PC-3 (cell line): ENCODE measurements at regions not wholly inside any gene's neighbourhood (a gene's known extent, or its start where the extent isn't known, plus 50 kb on each side); places are given as distances from the start of the nearest gene placed in this dataset.
A peak's percentile ranks its signal among the peaks of the same experiment; 100 is the strongest.

Source experiments
- ATAC-seq: fragments of 200-7000 bp; cut with Tn5 transposase; 2 replicates; pipeline ENCODE4 v1.9.1; 2020; ENCODE audit warnings: mild to moderate bottlenecking, moderate library complexity
- BruUV-seq: library from RNA; stranded (reverse); fragments of 400-500 nt; replicated peaks from 2 replicates; lab custom pipeline; 2021; lab: Mats Ljungman, UMichigan
- CTCF ChIA-PET: fragments of 300-600 bp; sonication (Branson Sonifier 250); formaldehyde crosslinking; loops from one replicate; lab custom pipeline; 2022; ENCODE audit warnings: antibody characterized with exemption; lab: Charles Lee
- POLR2A ChIA-PET: fragments of 300-600 bp; sonication (Branson Sonifier 250); formaldehyde crosslinking; loops from one replicate; lab custom pipeline; 2022; ENCODE audit warnings: antibody characterized with exemption; ENCODE audit not compliant: unreplicated experiment; lab: Charles Lee
- DNase-seq: peaks from one replicate; pipeline ENCODE4 v3.0.0-alpha.2; 2015
- H2AFZ ChIP-seq: fragments of 300-600 bp; sonication (generic); 2 replicates; pipeline ENCODE4 v1.6.0; 2016; ENCODE audit warnings: antibody characterized with exemption, low read length
- H3F3A ChIP-seq: fragments of 300-600 bp; sonication (generic); one replicate; pipeline ENCODE4 v1.6.0; 2017; ENCODE audit warnings: antibody characterized with exemption, low read length, control low read depth, mild to moderate bottlenecking; ENCODE audit not compliant: unreplicated experiment
- H3K27ac ChIP-seq: fragments of 300-600 bp; sonication (generic); 2 replicates; pipeline ENCODE4 v1.5.1; 2016; ENCODE audit warnings: mild to moderate bottlenecking, low read length
- H3K27me3 ChIP-seq: fragments of 300-600 bp; sonication (generic); 2 replicates; pipeline ENCODE4 v1.6.1; 2016; ENCODE audit warnings: low read length, mixed read lengths
- H3K36me3 ChIP-seq: fragments of 300-600 bp; sonication (generic); 2 replicates; pipeline ENCODE4 v1.6.1; 2016; ENCODE audit warnings: low read depth, mixed run types, low read length, mixed read lengths
- H3K4me1 ChIP-seq: fragments of 300-600 bp; sonication (generic); 2 replicates; pipeline ENCODE4 v1.5.1; 2016; ENCODE audit warnings: low read length; ENCODE audit not compliant: insufficient read depth
- H3K4me2 ChIP-seq: fragments of 300-600 bp; sonication (generic); 2 replicates; pipeline ENCODE4 v1.6.0; 2016; ENCODE audit warnings: low read length
- H3K4me3 ChIP-seq: fragments of 300-600 bp; sonication (generic); 2 replicates; pipeline ENCODE4 v1.5.1; 2016; ENCODE audit warnings: mild to moderate bottlenecking, low read length, mixed read lengths
- H3K79me2 ChIP-seq: fragments of 300-600 bp; sonication (generic); 2 replicates; pipeline ENCODE4 v1.6.1; 2017; ENCODE audit warnings: low read length, mixed read lengths
- H3K9ac ChIP-seq: fragments of 300-600 bp; sonication (generic); 2 replicates; pipeline ENCODE4 v1.6.0; 2016; ENCODE audit warnings: mild to moderate bottlenecking, low read length
- H3K9me2 ChIP-seq: fragments of 300-600 bp; sonication (generic); replicated peaks from 2 replicates; pipeline ENCODE4 v1.6.1; 2016; ENCODE audit warnings: mixed run types, low read length, mixed read lengths
- H3K9me3 ChIP-seq: fragments of 300-600 bp; sonication (generic); 2 replicates; pipeline ENCODE4 v1.6.1; 2016; ENCODE audit warnings: low read length, mixed read lengths
- H4K20me1 ChIP-seq: fragments of 300-600 bp; sonication (generic); 2 replicates; pipeline ENCODE4 v1.6.1; 2016; ENCODE audit warnings: low read length, mixed read lengths
- CTCF ChIP-seq: fragments of 300-600 bp; sonication (generic); conservative IDR thresholded peaks from 2 replicates; pipeline ENCODE4 v1.5.1; 2017; ENCODE audit warnings: antibody characterized with exemption, low read depth, mild to moderate bottlenecking, low read length
- EZH2 ChIP-seq: fragments of 300-600 bp; sonication (generic); IDR thresholded peaks from one replicate; pipeline ENCODE4 v1.6.1; 2017; ENCODE audit warnings: antibody characterized with exemption, mild to moderate bottlenecking, low read length; ENCODE audit not compliant: unreplicated experiment
- EZH2phosphoT487 ChIP-seq: fragments of 300-600 bp; sonication (generic); IDR thresholded peaks from 2 replicates; pipeline ENCODE4 v1.6.1; 2018; ENCODE audit warnings: mild to moderate bottlenecking, antibody characterized with exemption, low read length, borderline replicate concordance
- intact Hi-C: fragments of 100-400 bp; cut with micrococcal nuclease; formaldehyde crosslinking; loops from 2 replicates; pipeline ENCODE4 v1.9.0; 2023

GRCh38 chr9:27784847-27785713 is 211.8 kb upstream of the C9orf72 start:
- Histone ChIP-seq H3K27ac (no peak overlapping the region), H4K20me1 (no peaks in the 10 kb centered on the region), H3K9me2 (no peaks in the 10 kb centered on the region), H3F3A (no peaks in the 10 kb centered on the region), H3K4me3 (no peak overlapping the region), H3K27me3 (no peaks in the 10 kb centered on the region), H3K9ac (no peak overlapping the region), H3K4me2 (no peak overlapping the region), H3K4me1 (no peaks in the 10 kb centered on the region), H3K79me2 (no peaks in the 10 kb centered on the region), H2AFZ (no peak overlapping the region), H3K9me3 (no peaks in the 10 kb centered on the region), H3K36me3 (no peaks in the 10 kb centered on the region)
- intact Hi-C loops, result no loop called here
- no peak for ATAC-seq
- POLR2A ChIA-PET, result no interaction called here
- BruUV-seq, result no TSS peak
- TF ChIP-seq CTCF (no peak), EZH2 (no peak), EZH2phosphoT487 (no peak)
- CTCF ChIA-PET, result no interaction called here
- DNase-seq, result no peak

- DNase-seq (peak; percentile 17), ATAC-seq (peak; percentile 45; the same call in 1 of the 2 replicates)
- H2AFZ ChIP-seq, result no peak overlapping the region
- H3F3A ChIP-seq, result no peaks in the 10 kb centered on the region
- H3K79me2 ChIP-seq, result no peaks in the 10 kb centered on the region
- CTCF ChIA-PET, result no interaction called here
- no peak overlapping the region for H3K4me2 ChIP-seq
- no peak for TF ChIP-seq CTCF
- no peak for TF ChIP-seq EZH2
- H3K9me3 ChIP-seq, result no peaks in the 10 kb centered on the region
- no peak overlapping the region for H3K9ac ChIP-seq
- no peaks in the 10 kb centered on the region for H3K4me1 ChIP-seq
- intact Hi-C loops, result no loop called here
- POLR2A ChIA-PET, result no interaction called here
- no peaks in the 10 kb centered on the region for H3K36me3 ChIP-seq
- H3K27me3 ChIP-seq, result no peaks in the 10 kb centered on the region
- H4K20me1 ChIP-seq, result no peaks in the 10 kb centered on the region
- BruUV-seq, result no TSS peak
- no peak overlapping the region for H3K4me3 ChIP-seq
- no peak overlapping the region for H3K27ac ChIP-seq
- H3K9me2 ChIP-seq, result no peaks in the 10 kb centered on the region
Measured at GRCh38 chr9:27785714-27786100, 212.4 kb upstream of the C9orf72 start.

GRCh38 chr9:27787891-27788290 is 214.6 kb upstream of the C9orf72 start:
- Histone ChIP-seq H3K27me3 (no peaks in the 10 kb centered on the region), H3K79me2 (no peaks in the 10 kb centered on the region), H3K4me2 (no peak overlapping the region), H4K20me1 (no peaks in the 10 kb centered on the region), H3K9me3 (no peaks in the 10 kb centered on the region), H3K4me1 (no peaks in the 10 kb centered on the region), H3F3A (no peaks in the 10 kb centered on the region), H3K9ac (no peak overlapping the region), H3K9me2 (no peaks in the 10 kb centered on the region), H3K36me3 (no peaks in the 10 kb centered on the region), H2AFZ (no peak overlapping the region), H3K27ac (no peak overlapping the region), H3K4me3 (no peak overlapping the region)
- intact Hi-C loops, result loop anchor here (2.0 kb wide), 1 partner anchor 61 kb away; no protein-coding TSS in a partner anchor
- DNase-seq (peak; percentile 33), ATAC-seq (no peak)
- BruUV-seq, result no TSS peak
- CTCF ChIA-PET, result no interaction called here
- peak; percentile 40; the same call in 1 of the 2 replicates for TF ChIP-seq CTCF
- no peak for TF ChIP-seq EZH2phosphoT487
- POLR2A ChIA-PET, result no interaction called here
